HCT116 (cell line): ENCODE measurements at regions not wholly inside any gene's neighbourhood (a gene's known extent, or its start where the extent isn't known, plus 50 kb on each side); places are given as distances from the start of the nearest gene placed in this dataset.

Source experiments
- ATAC-seq: fragments of 200-7000 bp; cut with Tn5 transposase; 2 replicates; pipeline ENCODE4 v1.9.1; 2020; ENCODE audit warnings: mild to moderate bottlenecking, moderate library complexity
- BruUV-seq: library from RNA; stranded (reverse); fragments of 400-500 nt; replicated peaks from 2 replicates; lab custom pipeline; 2021; lab: Mats Ljungman, UMichigan
- CTCF ChIA-PET: fragments of 300-600 bp; sonication (Branson Sonifier 250); formaldehyde crosslinking; loops from one replicate; lab custom pipeline; 2021; ENCODE audit warnings: antibody characterized with exemption; lab: Charles Lee
- POLR2A ChIA-PET: fragments of 300-600, 350-600 bp; sonication (Branson Sonifier 250); formaldehyde crosslinking; loops from one replicate; lab custom pipeline; 2021; ENCODE audit warnings: antibody characterized with exemption; lab: Charles Lee
- RAD21 ChIA-PET, 2 experiments: fragments of 300-600 bp; sonication (Branson Sonifier 250); formaldehyde crosslinking; loops; one replicate each; lab custom pipeline; 2023; ENCODE audit warnings: low total read pairs in 2 of 2; ENCODE audit not compliant: uncharacterized antibody in 2 of 2, unreplicated experiment in 2 of 2, low non-redundant PET in 1 of 2; lab: Charles Lee
- DNase-seq: peaks from one replicate; pipeline ENCODE4 v3.0.0-alpha.2; 2010; ENCODE audit warnings: low read depth, low spot score
- H2AFZ ChIP-seq: fragments of 200-600 bp; shearing (Covaris generic), sonication (generic); 2 replicates; pipeline ENCODE4 v1.6.1; 2017; ENCODE audit warnings: low read depth, mixed run types, mixed read lengths, antibody characterized with exemption, low read length; ENCODE audit not compliant: poor library complexity, severe bottlenecking
- H3K27ac ChIP-seq: 2 replicates; pipeline ENCODE4 v1.5.1; 2012; ENCODE audit warnings: low read depth, low read length
- H3K27me3 ChIP-seq: fragments of 200-600 bp; sonication (generic); 2 replicates; pipeline ENCODE4 v1.6.1; 2016; ENCODE audit warnings: mixed run types, low read length, mixed read lengths; ENCODE audit not compliant: insufficient read depth
- H3K36me3 ChIP-seq, 2 experiments: fragments of 200-500 bp in 1 of 2; fragments of 200-600 bp in 1 of 2; sonication (Bioruptor generic) in 1 of 2; sonication (generic) in 1 of 2; 2 replicates each; pipeline versions ENCODE4 v1.5.1 to v1.6.1; 2014 to 2016; ENCODE audit warnings: low read length in 2 of 2, inconsistent platforms in 1 of 2, mixed read lengths in 1 of 2, mixed run types in 1 of 2; ENCODE audit not compliant: insufficient read depth in 2 of 2, control insufficient read depth in 1 of 2
- H3K4me1 ChIP-seq, 2 experiments: fragments of 200-600 bp in 1 of 2; sonication (generic) in 1 of 2; 2 replicates each; pipeline versions ENCODE4 v1.5.1 to v1.6.1; 2012 to 2017; ENCODE audit warnings: low read length in 2 of 2, inconsistent platforms in 1 of 2, mild to moderate bottlenecking in 1 of 2, mixed read lengths in 1 of 2, mixed run types in 1 of 2, moderate library complexity in 1 of 2; ENCODE audit not compliant: insufficient read depth in 2 of 2, control insufficient read depth in 1 of 2
- H3K4me2 ChIP-seq: fragments of 200-600 bp; sonication (generic); 2 replicates; pipeline ENCODE4 v1.6.1; 2017; ENCODE audit warnings: mixed run types, low read length, mixed read lengths
- H3K4me3 ChIP-seq, 2 experiments: fragments of 200-600 bp in 1 of 2; sonication (generic) in 1 of 2; replicated peaks in 1 of 2; 2 replicates each; pipeline ENCODE4 v1.5.1; 2011 to 2016; ENCODE audit warnings: low read length in 2 of 2, control low read depth in 1 of 2, low read depth in 1 of 2, mild to moderate bottlenecking in 1 of 2, mixed read lengths in 1 of 2, mixed run types in 1 of 2
- H3K79me2 ChIP-seq: fragments of 200-600 bp; sonication (generic); 2 replicates; pipeline ENCODE4 v1.6.1; 2017; ENCODE audit warnings: mild to moderate bottlenecking, mixed run types, low read length, moderate library complexity, mixed read lengths; ENCODE audit not compliant: insufficient read depth
- H3K9ac ChIP-seq: fragments of 200-600 bp; sonication (generic); 2 replicates; pipeline ENCODE4 v1.6.1; 2016; ENCODE audit warnings: low read length, mixed read lengths
- H3K9me2 ChIP-seq: fragments of 200-600 bp; sonication (generic), shearing (Covaris generic); 2 replicates; pipeline ENCODE4 v1.6.1; 2017; ENCODE audit warnings: mixed run types, mild to moderate bottlenecking, moderate library complexity; ENCODE audit not compliant: insufficient read depth
- H3K9me3 ChIP-seq, 2 experiments: fragments of 200-500 bp in 1 of 2; fragments of 200-600 bp in 1 of 2; sonication (Bioruptor generic) in 1 of 2; sonication (generic) in 1 of 2; 2 replicates each; pipeline ENCODE4 v1.6.1; 2014 to 2017; ENCODE audit warnings: low read length in 2 of 2, mixed read lengths in 2 of 2, inconsistent platforms in 1 of 2, low read depth in 1 of 2, mild to moderate bottlenecking in 1 of 2, mixed run types in 1 of 2, moderate library complexity in 1 of 2; ENCODE audit not compliant: control insufficient read depth in 1 of 2, insufficient read depth in 1 of 2
- H4K20me1 ChIP-seq: fragments of 200-600 bp; sonication (generic), shearing (Covaris generic); 2 replicates; pipeline ENCODE4 v1.6.1; 2017; ENCODE audit warnings: mixed run types, mild to moderate bottlenecking, moderate library complexity; ENCODE audit not compliant: insufficient read depth
- CBX3 ChIP-seq: IDR thresholded peaks from 2 replicates; pipeline ENCODE4 v1.6.1; 2012; ENCODE audit warnings: low read depth
- CEBPB ChIP-seq: IDR thresholded peaks from 2 replicates; pipeline ENCODE4 v1.6.1; 2012; ENCODE audit warnings: low read depth
- EZH2 ChIP-seq: fragments of 200-600 bp; sonication (generic); IDR thresholded peaks from 2 replicates; pipeline ENCODE4 v1.6.1; 2017; ENCODE audit warnings: antibody characterized with exemption, mixed run types
- EZH2phosphoT487 ChIP-seq: fragments of 200-600 bp; IDR thresholded peaks from 2 replicates; pipeline ENCODE4 v1.6.1; 2018; ENCODE audit warnings: antibody characterized with exemption, borderline replicate concordance
- JUND ChIP-seq: IDR thresholded peaks from 2 replicates; pipeline ENCODE4 v1.6.1; 2012
- SP1 ChIP-seq: IDR thresholded peaks from 2 replicates; pipeline ENCODE4 v1.6.1; 2012; ENCODE audit warnings: low read depth
- intact Hi-C: fragments of 100-400 bp; cut with micrococcal nuclease; formaldehyde crosslinking; loops from 2 replicates; pipeline ENCODE4 v1.10.0; 2022
- TF ChIP-seq, protein P1 (sequence below): IDR thresholded peaks from 2 replicates; pipeline ENCODE4 v1.6.1; 2012
- TF ChIP-seq, protein P2 (sequence below): IDR thresholded peaks from 2 replicates; pipeline ENCODE4 v1.6.1; 2012; ENCODE audit warnings: low read depth

DNA sequence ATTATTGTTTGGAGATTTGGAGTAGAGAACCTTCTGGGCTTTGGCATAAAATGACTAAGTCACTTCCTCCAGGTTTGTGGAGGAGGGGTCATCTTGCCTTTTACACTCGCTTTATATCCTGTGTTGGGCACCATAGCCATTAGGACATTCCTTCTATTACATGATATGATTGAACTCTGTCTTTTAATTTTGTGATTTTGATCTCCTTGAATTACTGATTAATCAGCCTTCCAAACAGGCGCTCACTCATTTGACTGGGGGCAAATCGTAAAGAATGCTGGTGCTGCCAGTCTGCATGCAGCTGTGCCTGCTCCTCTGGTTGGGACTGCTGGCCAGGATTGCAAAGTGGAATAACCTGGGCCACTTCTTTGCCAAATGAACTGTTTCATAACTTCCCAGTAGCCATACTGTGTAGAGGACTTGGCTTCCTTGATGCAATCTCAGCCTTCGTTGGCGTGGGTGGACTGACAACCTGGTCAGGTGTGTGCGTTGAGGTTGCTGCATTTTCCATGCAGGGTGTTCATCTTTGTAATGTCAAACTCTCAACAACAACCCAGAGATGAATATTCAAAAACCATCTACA lies 65.9 kb upstream of the RAB11FIP2 start:
- Histone ChIP-seq H4K20me1 (no peaks in the 10 kb centered on the region), H3K27ac (no peak overlapping the region), H3K9me2 (no peaks in the 10 kb centered on the region), H2AFZ (no peak overlapping the region)
- TF ChIP-seq CEBPB (no peak), SP1 (no peak), EZH2phosphoT487 (no peak), CBX3 (no peak)
- TF ChIP-seq, protein P1, sequence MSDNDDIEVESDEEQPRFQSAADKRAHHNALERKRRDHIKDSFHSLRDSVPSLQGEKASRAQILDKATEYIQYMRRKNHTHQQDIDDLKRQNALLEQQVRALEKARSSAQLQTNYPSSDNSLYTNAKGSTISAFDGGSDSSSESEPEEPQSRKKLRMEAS = no peak
- TF ChIP-seq, all 23 proteins: peak for 0
- Histone ChIP-seq H3K79me2 (no peaks in the 10 kb centered on the region), H3K4me1 (no peaks in the 10 kb centered on the region), H3K4me2 (no peak overlapping the region), H3K36me3 (no peaks in the 10 kb centered on the region), H3K9me3 (no peaks in the 10 kb centered on the region), H3K9ac (no peak overlapping the region), H3K27me3 (no peaks in the 10 kb centered on the region), H3K4me3 (no peak overlapping the region)
- CTCF ChIA-PET = no interaction called here
- no peak for DNase-seq
- ATAC-seq = no peak
- BruUV-seq = no TSS peak
- RAD21 ChIA-PET = no interaction called here
- POLR2A ChIA-PET = no interaction called here
- intact Hi-C loops = no loop called here

DNA sequence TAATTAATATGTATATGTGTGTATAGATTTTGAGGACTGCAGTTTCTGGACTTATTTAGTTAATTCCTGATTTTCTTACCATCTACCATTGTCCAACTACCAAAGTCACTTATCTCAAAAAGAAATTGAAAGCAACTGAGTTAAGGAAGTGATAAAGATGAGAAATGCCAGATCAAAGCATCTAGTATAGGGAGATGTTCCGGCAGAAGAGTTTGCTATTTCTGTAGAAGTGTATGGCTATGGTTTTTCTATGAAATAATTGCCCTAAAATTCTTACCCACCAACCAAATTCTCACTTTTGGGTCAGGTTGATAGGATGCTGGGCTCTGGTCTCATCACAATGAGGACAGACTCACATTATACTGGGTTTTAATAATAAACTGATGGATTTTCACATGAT lies 64.0 kb upstream of the RAB11FIP2 start:
- ChIA-PET CTCF (no interaction called here), RAD21 (no interaction called here), POLR2A (no interaction called here)
- no peaks in the 10 kb centered on the region for H3K27me3 ChIP-seq
- no peaks in the 10 kb centered on the region for H3K79me2 ChIP-seq
- no peak overlapping the region for H3K9ac ChIP-seq
- no peaks in the 10 kb centered on the region for H4K20me1 ChIP-seq
- TF ChIP-seq CEBPB = no peak
- TF ChIP-seq SP1 = no peak
- TF ChIP-seq EZH2 = no peak
- TF ChIP-seq, protein P2, sequence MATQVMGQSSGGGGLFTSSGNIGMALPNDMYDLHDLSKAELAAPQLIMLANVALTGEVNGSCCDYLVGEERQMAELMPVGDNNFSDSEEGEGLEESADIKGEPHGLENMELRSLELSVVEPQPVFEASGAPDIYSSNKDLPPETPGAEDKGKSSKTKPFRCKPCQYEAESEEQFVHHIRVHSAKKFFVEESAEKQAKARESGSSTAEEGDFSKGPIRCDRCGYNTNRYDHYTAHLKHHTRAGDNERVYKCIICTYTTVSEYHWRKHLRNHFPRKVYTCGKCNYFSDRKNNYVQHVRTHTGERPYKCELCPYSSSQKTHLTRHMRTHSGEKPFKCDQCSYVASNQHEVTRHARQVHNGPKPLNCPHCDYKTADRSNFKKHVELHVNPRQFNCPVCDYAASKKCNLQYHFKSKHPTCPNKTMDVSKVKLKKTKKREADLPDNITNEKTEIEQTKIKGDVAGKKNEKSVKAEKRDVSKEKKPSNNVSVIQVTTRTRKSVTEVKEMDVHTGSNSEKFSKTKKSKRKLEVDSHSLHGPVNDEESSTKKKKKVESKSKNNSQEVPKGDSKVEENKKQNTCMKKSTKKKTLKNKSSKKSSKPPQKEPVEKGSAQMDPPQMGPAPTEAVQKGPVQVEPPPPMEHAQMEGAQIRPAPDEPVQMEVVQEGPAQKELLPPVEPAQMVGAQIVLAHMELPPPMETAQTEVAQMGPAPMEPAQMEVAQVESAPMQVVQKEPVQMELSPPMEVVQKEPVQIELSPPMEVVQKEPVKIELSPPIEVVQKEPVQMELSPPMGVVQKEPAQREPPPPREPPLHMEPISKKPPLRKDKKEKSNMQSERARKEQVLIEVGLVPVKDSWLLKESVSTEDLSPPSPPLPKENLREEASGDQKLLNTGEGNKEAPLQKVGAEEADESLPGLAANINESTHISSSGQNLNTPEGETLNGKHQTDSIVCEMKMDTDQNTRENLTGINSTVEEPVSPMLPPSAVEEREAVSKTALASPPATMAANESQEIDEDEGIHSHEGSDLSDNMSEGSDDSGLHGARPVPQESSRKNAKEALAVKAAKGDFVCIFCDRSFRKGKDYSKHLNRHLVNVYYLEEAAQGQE = no peak
- no peak for TF ChIP-seq JUND
- ATAC-seq (no peak), DNase-seq (no peak)
- H3K4me3 ChIP-seq = no peak overlapping the region
- intact Hi-C loops = no loop called here
- H3K27ac ChIP-seq = no peak overlapping the region
- H3K4me2 ChIP-seq = no peak overlapping the region
- no peak overlapping the region for H2AFZ ChIP-seq
- no peaks in the 10 kb centered on the region for H3K4me1 ChIP-seq
- H3K9me3 ChIP-seq = no peaks in the 10 kb centered on the region
- no TSS peak for BruUV-seq
- no peaks in the 10 kb centered on the region for H3K36me3 ChIP-seq
- no peaks in the 10 kb centered on the region for H3K9me2 ChIP-seq
